Caki2 (cell line): ENCODE measurements at regions not wholly inside any gene's neighbourhood (a gene's known extent, or its start where the extent isn't known, plus 50 kb on each side); places are given as distances from the start of the nearest gene placed in this dataset.
A peak's percentile ranks its signal among the peaks of the same experiment; 100 is the strongest.
"Not testable (repeated sequence)": the region's sequence is repeated elsewhere in the genome, so short reads cannot be mapped to it uniquely, and the experiment has no call there.

Experiments
- DNase-seq: peaks from one replicate; pipeline ENCODE4 v3.0.0-alpha.2; 2015; ENCODE audit warnings: low read depth
- in situ Hi-C: cut with HindIII; loops from 2 replicates; pipeline ENCODE4 v1.10.0; 2016; ENCODE audit warnings: low sequenced_read_pairs, low pct_unique_long_range_greater_than_20kb, mixed read lengths

- in situ Hi-C loops: no loop called here
- DNase-seq: no peak
These were observed 312.4 kb upstream of the AUTS2 start for GRCh38 chr7:69285854-69286253.

- no peak for DNase-seq
These were observed 302.3 kb upstream of the AUTS2 start for GRCh38 chr7:69295977-69296376.

GRCh38 chr7:69301253-69301652 lies 297.0 kb upstream of the AUTS2 start:
- no peak for DNase-seq
- in situ Hi-C loops: no loop called here

More at GRCh38 chr7:69295977-69296376, 302.3 kb upstream of the AUTS2 start:
- in situ Hi-C loops: no loop called here

- in situ Hi-C loops: no loop called here
- no peak for DNase-seq
These were observed 288.7 kb upstream of the AUTS2 start for GRCh38 chr7:69309601-69310000.

- in situ Hi-C loops: no loop called here
- no peak for DNase-seq
These were observed 286.8 kb upstream of the AUTS2 start for GRCh38 chr7:69311489-69311888.

GRCh38 chr7:69313852-69314251 lies 284.4 kb upstream of the AUTS2 start:
- DNase-seq, in situ Hi-C loops: not testable (repeated sequence)

- in situ Hi-C loops: no loop called here
- DNase-seq: no peak
These were observed 279.5 kb upstream of the AUTS2 start for GRCh38 chr7:69318794-69319193.

- in situ Hi-C loops: no loop called here
- DNase-seq: no peak
These were observed 269.8 kb upstream of the AUTS2 start for GRCh38 chr7:69328516-69328915.

GRCh38 chr7:69334701-69335100 lies 263.6 kb upstream of the AUTS2 start:
- no peak for DNase-seq
- in situ Hi-C loops: no loop called here

- DNase-seq: no peak
- in situ Hi-C loops: no loop called here
These were observed 262.9 kb upstream of the AUTS2 start for GRCh38 chr7:69335331-69335730.

- DNase-seq: no peak
- in situ Hi-C loops: no loop called here
These were observed 261.3 kb upstream of the AUTS2 start for GRCh38 chr7:69336976-69337375.

- in situ Hi-C loops: no loop called here
- no peak for DNase-seq
These were observed 260.1 kb upstream of the AUTS2 start for GRCh38 chr7:69338144-69338543.

GRCh38 chr7:69341288-69341687 lies 257.0 kb upstream of the AUTS2 start:
- in situ Hi-C loops: no loop called here
- no peak for DNase-seq

GRCh38 chr7:69342154-69342884 lies 256.0 kb upstream of the AUTS2 start:
- peak; percentile 21 for DNase-seq
- in situ Hi-C loops: no loop called here

- in situ Hi-C loops: no loop called here
These were observed 249.0 kb upstream of the AUTS2 start for GRCh38 chr7:69349291-69349690.

GRCh38 chr7:69358163-69358821 lies 240.0 kb upstream of the AUTS2 start:
- in situ Hi-C loops: no loop called here
- DNase-seq: no peak

More at GRCh38 chr7:69349291-69349690, 249.0 kb upstream of the AUTS2 start:
- DNase-seq: no peak

GRCh38 chr7:69359003-69359700 lies 239.1 kb upstream of the AUTS2 start:
- DNase-seq: no peak
- in situ Hi-C loops: no loop called here

GRCh38 chr7:69360913-69361312 lies 237.4 kb upstream of the AUTS2 start:
- DNase-seq: no peak
- in situ Hi-C loops: no loop called here

GRCh38 chr7:69363136-69363535 lies 235.1 kb upstream of the AUTS2 start:
- in situ Hi-C loops: no loop called here
- DNase-seq: peak; percentile 36
